H1 (cell line): ENCODE measurements at regions not wholly inside any gene's neighbourhood (a gene's known extent, or its start where the extent isn't known, plus 50 kb on each side); places are given as distances from the start of the nearest gene placed in this dataset.

ENCODE experiments used
- BCL11A ChIP-seq, 2 experiments: IDR thresholded peaks; one replicate each; pipeline ENCODE4 v1.6.1; 2011; ENCODE audit warnings: low read depth in 2 of 2, low read length in 2 of 2, mild to moderate bottlenecking in 2 of 2
- CHD2 ChIP-seq: IDR thresholded peaks from 2 replicates; pipeline ENCODE4 v1.6.1; 2012; ENCODE audit warnings: low read length, improper control_type of control experiment
- TF ChIP-seq, protein P1 (sequence below): fragments of 300-600 bp; sonication (generic); IDR thresholded peaks from 2 replicates; pipeline ENCODE4 v1.7.1; 2012; ENCODE audit warnings: low read length, moderate library complexity, mild to moderate bottlenecking, inconsistent platforms; ENCODE audit not compliant: insufficient replicate concordance
- TF ChIP-seq, protein P2 (sequence below), 3 experiments: IDR thresholded peaks; 1 replicate in 2 of 3; 2 replicates in 1 of 3; pipeline versions ENCODE4 v1.5.1 to v1.6.1; 2011; ENCODE audit warnings: low read length in 3 of 3, mild to moderate bottlenecking in 3 of 3, inconsistent platforms in 2 of 3, low read depth in 1 of 3, moderate library complexity in 1 of 3; ENCODE audit not compliant: insufficient read depth in 1 of 3; ENCODE audit errors: control extremely low read depth in 1 of 3

DNA sequence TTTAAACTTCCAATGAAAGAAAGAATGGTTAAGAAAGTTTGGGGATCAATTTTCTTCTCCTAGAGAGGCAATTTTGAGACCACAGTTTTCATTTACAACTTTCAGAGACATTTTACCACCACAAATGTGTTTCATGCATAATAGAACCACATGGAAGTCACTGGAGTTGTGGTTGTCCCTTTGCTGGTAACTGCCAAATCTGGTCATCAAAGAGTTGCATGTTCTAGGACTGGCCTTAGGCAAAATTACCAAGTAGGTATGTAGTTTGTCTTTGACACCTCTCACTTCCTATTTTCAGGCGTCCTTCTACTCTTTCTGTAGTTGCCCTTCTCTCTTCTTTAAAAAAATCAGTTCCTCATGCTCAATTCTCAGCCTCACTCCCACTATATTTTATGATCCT is 54.3 kb upstream of the TMX1 start (continued):
- TF ChIP-seq BCL11A (IDR thresholded peaks at IDR 0.05; ENCODE audit: low read depth in 2 of 2, low read length in 2 of 2) (no peak), CHD2 (no peak)
- TF ChIP-seq, protein P1, sequence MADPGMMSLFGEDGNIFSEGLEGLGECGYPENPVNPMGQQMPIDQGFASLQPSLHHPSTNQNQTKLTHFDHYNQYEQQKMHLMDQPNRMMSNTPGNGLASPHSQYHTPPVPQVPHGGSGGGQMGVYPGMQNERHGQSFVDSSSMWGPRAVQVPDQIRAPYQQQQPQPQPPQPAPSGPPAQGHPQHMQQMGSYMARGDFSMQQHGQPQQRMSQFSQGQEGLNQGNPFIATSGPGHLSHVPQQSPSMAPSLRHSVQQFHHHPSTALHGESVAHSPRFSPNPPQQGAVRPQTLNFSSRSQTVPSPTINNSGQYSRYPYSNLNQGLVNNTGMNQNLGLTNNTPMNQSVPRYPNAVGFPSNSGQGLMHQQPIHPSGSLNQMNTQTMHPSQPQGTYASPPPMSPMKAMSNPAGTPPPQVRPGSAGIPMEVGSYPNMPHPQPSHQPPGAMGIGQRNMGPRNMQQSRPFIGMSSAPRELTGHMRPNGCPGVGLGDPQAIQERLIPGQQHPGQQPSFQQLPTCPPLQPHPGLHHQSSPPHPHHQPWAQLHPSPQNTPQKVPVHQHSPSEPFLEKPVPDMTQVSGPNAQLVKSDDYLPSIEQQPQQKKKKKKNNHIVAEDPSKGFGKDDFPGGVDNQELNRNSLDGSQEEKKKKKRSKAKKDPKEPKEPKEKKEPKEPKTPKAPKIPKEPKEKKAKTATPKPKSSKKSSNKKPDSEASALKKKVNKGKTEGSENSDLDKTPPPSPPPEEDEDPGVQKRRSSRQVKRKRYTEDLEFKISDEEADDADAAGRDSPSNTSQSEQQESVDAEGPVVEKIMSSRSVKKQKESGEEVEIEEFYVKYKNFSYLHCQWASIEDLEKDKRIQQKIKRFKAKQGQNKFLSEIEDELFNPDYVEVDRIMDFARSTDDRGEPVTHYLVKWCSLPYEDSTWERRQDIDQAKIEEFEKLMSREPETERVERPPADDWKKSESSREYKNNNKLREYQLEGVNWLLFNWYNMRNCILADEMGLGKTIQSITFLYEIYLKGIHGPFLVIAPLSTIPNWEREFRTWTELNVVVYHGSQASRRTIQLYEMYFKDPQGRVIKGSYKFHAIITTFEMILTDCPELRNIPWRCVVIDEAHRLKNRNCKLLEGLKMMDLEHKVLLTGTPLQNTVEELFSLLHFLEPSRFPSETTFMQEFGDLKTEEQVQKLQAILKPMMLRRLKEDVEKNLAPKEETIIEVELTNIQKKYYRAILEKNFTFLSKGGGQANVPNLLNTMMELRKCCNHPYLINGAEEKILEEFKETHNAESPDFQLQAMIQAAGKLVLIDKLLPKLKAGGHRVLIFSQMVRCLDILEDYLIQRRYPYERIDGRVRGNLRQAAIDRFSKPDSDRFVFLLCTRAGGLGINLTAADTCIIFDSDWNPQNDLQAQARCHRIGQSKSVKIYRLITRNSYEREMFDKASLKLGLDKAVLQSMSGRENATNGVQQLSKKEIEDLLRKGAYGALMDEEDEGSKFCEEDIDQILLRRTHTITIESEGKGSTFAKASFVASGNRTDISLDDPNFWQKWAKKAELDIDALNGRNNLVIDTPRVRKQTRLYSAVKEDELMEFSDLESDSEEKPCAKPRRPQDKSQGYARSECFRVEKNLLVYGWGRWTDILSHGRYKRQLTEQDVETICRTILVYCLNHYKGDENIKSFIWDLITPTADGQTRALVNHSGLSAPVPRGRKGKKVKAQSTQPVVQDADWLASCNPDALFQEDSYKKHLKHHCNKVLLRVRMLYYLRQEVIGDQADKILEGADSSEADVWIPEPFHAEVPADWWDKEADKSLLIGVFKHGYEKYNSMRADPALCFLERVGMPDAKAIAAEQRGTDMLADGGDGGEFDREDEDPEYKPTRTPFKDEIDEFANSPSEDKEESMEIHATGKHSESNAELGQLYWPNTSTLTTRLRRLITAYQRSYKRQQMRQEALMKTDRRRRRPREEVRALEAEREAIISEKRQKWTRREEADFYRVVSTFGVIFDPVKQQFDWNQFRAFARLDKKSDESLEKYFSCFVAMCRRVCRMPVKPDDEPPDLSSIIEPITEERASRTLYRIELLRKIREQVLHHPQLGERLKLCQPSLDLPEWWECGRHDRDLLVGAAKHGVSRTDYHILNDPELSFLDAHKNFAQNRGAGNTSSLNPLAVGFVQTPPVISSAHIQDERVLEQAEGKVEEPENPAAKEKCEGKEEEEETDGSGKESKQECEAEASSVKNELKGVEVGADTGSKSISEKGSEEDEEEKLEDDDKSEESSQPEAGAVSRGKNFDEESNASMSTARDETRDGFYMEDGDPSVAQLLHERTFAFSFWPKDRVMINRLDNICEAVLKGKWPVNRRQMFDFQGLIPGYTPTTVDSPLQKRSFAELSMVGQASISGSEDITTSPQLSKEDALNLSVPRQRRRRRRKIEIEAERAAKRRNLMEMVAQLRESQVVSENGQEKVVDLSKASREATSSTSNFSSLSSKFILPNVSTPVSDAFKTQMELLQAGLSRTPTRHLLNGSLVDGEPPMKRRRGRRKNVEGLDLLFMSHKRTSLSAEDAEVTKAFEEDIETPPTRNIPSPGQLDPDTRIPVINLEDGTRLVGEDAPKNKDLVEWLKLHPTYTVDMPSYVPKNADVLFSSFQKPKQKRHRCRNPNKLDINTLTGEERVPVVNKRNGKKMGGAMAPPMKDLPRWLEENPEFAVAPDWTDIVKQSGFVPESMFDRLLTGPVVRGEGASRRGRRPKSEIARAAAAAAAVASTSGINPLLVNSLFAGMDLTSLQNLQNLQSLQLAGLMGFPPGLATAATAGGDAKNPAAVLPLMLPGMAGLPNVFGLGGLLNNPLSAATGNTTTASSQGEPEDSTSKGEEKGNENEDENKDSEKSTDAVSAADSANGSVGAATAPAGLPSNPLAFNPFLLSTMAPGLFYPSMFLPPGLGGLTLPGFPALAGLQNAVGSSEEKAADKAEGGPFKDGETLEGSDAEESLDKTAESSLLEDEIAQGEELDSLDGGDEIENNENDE: no peak
- TF ChIP-seq, protein P2, sequence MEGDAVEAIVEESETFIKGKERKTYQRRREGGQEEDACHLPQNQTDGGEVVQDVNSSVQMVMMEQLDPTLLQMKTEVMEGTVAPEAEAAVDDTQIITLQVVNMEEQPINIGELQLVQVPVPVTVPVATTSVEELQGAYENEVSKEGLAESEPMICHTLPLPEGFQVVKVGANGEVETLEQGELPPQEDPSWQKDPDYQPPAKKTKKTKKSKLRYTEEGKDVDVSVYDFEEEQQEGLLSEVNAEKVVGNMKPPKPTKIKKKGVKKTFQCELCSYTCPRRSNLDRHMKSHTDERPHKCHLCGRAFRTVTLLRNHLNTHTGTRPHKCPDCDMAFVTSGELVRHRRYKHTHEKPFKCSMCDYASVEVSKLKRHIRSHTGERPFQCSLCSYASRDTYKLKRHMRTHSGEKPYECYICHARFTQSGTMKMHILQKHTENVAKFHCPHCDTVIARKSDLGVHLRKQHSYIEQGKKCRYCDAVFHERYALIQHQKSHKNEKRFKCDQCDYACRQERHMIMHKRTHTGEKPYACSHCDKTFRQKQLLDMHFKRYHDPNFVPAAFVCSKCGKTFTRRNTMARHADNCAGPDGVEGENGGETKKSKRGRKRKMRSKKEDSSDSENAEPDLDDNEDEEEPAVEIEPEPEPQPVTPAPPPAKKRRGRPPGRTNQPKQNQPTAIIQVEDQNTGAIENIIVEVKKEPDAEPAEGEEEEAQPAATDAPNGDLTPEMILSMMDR (IDR thresholded peaks at IDR 0.05; ENCODE audit: control extremely low read depth in 1 of 3, insufficient read depth in 1 of 3, low read depth in 1 of 3, low read length in 3 of 3): no peak
